HG03439 (cell line): ENCODE measurements at regions not wholly inside any gene's neighbourhood (a gene's known extent, or its start where the extent isn't known, plus 50 kb on each side); places are given as distances from the start of the nearest gene placed in this dataset.
"Not testable (repeated sequence)": the region's sequence is repeated elsewhere in the genome, so short reads cannot be mapped to it uniquely, and the experiment has no call there.

Experiments used
- ATAC-seq: cut with Tn5 transposase; IDR thresholded peaks from one replicate; pipeline ENCODE4 v1.9.1; 2021; ENCODE audit warnings: mild to moderate bottlenecking, moderate library complexity; ENCODE audit not compliant: unreplicated experiment

DNA sequence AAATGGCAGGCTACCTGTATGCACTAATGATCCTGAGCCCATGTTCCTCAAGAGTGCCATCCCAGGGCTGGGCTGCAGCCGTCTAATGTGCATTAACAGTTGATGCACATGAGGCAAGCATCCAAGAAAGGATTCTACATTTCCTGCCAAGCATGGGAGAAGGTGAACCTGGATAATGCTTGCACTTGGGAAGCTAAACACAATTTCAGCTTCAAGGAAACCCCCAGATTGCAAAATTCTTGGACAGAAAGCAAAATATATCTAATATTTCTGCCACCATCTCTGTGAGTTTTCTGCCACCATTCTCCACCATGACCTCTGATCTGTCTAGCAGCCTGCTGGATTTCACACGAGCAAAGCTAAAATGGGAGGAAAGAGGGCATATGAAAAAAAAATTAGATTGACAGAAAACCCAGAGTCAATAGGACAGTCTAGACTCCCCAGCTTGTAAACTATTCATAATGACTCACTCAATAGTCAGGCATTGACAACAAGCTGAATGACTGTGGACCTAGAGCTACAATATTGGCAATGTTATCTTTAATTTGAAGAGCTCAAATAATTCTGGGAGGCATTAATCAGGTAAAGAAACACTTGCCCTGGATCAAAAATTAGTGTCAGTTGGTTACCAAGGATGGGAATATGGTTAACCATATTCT, 91.9 kb upstream of the BCL2L14 start:
- no peak for ATAC-seq

GRCh38 chr12:11980115-11980514, 90.6 kb upstream of the BCL2L14 start:
- ATAC-seq: no peak

DNA sequence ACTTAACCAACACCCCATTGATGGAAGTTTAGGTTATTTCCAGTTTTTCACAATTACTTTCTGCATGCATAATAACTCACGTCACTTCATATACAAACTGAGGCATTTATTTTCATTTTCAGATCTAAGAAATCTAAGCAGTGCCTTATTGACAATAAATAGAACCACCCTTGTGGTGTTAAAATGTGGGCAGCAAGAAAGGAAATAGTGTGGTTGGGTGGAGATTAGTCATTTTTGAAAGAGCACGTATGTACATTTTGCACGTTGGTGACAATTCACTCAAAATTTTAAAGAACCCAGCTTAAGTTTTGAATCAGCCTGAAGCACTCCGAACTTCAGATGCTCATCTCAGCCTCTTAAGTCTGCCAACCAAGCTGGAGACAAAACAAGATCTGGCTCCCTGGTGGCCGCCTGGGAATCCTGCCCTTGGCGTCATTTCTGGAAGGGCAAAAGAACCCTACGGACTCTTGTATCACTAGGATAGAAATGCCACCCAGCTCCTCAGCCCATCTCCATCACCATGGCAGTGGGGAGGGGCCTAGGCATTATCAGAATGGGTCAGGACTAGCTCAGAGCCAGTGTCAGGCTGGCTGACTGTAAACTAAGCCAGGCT, 89.5 kb upstream of the BCL2L14 start:
- ATAC-seq: peak; percentile 89

DNA sequence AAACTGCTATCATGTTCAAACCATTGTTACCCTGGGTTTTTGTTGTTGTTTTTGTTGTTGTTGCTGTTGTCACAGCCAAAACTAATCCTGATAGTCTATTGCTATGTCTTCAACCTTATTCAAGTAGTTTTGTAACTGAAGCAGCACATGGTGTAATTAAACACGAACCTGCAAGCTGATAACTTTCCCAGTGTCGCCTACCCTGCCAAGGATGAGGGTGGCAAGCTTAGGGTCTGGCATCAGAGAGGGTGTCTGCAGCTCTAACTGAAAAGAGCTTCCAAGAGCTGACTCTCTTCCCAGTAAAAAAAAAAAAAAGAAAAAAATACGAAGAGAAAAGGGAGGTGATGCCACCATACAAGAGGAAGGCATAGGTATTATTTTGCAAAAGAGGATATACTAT, 86.3 kb upstream of the BCL2L14 start:
- ATAC-seq: no peak

- ATAC-seq: no peak
Observed at GRCh38 chr12:11986165-11986564, 84.6 kb upstream of the BCL2L14 start.

DNA sequence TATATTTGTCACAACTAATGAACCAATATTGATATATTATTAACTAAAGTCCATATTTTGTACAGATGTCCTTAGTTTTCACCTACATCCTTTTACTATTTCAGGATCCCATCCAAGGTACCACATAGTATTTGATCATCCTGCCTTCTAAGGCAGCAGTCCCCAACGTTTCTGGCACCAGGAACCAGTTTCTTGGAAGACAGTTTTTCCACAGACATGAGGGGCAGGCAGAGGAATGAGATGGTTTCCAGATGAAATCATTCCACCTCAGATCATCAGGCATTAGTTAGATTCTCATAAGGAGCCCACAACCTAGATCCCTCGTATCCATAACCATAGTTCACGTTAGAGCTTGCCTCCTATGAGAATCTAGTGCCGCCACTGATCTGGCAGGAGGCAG, 82.8 kb upstream of the BCL2L14 start:
- no peak for ATAC-seq

GRCh38 chr12:11991604-11992003, 79.1 kb upstream of the BCL2L14 start:
- no peak for ATAC-seq

DNA sequence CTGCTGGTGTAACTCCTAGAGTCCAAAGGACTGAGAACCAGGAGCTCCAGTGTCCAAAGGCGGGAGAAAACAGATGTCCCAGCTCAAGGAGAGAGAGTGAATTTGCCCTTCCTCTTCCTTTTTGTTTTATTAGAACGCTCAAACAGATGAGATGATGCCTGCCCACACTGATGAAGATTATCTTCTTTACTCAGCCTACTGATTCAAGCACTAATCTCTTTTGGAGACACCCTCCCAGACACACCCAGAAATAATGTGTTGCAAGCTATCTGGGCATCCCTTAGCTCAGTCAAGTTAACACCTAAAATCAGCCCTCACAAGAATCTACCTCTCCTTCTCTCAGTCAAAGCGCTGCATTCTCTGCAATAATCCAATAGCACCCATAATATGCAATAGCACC, 78.2 kb upstream of the BCL2L14 start:
- no peak for ATAC-seq

DNA sequence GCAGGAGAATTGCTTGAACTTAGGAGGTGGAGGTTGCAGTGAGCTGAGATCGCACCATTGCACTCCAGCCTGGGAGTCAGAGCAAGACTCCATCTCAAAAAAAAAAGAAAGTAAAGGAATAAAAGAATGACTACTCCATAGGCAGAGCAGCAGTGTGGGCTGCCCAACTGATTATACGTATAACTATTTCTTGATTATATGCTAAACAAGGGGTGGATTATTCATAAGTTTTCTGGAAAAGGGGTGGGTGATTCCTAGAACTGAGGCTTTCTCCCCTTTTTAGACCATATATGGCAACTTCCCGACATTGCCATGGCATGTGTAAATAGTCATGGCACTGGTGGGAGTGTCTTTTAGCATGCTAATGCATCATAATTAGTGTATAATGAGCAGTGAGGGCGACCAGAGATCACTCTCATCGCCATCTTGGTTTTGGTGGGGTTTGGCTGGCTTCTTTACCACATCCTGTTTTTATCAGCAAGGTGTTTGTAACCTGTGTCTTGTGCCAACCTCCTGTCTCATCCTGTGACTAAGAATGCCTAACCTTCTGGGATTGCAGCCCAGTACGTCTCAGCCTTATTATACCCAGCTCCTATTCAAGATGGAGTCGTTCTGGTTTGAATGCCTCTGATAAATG, 72.3 kb upstream of the BCL2L14 start:
- ATAC-seq: not testable (repeated sequence)

- no peak for ATAC-seq
Observed at GRCh38 chr12:11998944-11999315, 71.8 kb upstream of the BCL2L14 start.

GRCh38 chr12:12003609-12004008, 67.1 kb upstream of the BCL2L14 start:
- ATAC-seq: no peak

GRCh38 chr12:12004524-12004923, 66.2 kb upstream of the BCL2L14 start:
- no peak for ATAC-seq

GRCh38 chr12:12007001-12007712, 63.6 kb upstream of the BCL2L14 start:
- no peak for ATAC-seq

GRCh38 chr12:12007713-12008231, 63.0 kb upstream of the BCL2L14 start:
- ATAC-seq: no peak

DNA sequence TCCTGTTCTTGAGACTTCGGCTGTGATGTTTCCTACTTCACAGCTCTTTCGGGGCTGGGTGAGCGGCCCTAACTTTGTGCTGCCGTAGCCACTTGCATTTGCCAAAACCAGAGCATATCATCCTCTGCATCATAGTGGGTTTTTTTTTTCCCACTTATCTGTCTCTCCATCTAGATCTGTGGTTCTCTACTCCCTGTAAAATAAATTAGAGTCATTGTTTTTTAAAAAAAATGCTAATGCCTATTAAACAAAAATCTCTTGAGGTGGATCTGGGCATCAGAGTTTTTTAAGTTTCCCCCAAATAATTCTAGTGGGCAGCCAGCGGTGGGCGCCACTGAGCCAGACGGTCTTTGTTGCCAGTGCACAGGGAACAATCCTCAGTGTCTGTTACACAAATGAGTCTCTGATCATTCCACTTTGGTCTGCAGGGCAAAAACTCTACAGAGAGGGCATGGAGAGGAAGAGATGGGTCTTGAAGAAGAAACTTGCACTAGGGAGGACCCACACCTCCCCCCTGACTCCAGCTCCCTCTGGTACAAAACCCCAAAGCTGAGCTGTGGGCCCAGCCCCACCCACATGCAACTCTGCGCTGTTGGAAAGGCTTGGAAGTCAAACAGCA, 62.4 kb upstream of the BCL2L14 start:
- no peak for ATAC-seq

- peak; percentile 47 for ATAC-seq
Observed at GRCh38 chr12:12008931-12009611, 61.7 kb upstream of the BCL2L14 start.

DNA sequence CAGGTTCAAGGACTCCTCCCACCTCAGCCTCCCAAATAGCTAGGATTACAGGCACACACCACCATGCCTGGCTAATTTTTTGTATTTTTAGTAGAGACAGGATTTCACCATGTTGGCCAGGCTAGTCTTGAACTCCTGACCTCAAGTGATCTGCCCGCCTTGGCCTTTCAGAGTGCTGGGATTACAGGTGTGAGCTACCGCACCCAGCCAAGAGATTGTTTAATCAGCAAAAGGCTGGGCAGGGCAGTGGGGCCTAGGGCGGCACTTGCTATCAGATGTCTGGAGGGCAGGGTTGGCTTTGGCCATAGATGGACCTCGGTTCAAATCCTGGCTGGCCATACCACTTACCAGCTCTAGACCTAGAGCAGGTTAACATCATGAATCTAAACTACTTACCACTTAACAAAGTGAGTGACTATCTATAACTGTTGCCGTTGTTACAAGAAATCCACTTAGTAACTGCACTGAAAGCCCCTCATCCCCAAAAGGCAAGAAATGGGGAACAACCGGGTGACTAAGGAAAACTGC, 60.9 kb upstream of the BCL2L14 start:
- ATAC-seq: peak; percentile 2

DNA sequence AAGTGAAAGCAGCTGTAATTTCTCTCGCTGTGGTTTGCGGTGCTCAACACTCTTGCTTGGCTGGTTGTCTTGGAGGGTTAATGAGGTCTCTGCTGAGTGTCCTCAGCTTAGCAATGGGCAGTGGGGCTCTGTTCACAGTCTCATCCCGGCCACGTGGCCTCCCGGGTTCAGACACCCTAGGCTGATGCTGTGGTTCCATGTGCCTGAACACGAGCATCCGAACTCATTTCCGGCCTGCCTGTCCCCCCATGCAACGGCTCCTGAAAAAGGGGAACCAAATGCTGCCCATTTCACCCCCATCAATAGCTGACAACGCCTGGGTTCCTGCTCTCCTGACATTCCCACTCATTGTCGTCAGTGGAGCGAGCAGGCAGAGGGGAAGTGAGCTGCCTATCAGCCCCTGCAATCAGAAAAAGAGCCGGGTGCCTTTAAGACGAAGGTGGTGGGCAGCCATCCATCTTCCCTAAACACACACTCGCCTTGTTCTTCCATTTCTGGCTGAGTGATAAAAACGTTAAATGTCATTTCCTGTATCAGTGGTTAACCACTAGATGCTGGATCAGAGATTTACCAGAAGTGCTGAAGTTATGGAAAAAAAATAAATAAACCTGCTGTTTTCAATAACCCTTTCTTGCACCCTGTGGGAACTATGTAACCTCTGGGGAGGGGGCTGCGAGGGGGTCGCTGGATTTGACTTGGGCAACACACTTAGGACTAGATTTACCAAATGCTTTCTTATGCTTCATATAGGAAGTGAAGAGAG, 60.3 kb upstream of the BCL2L14 start:
- peak; percentile 43 for ATAC-seq

GRCh38 chr12:12011880-12012260, 58.9 kb upstream of the BCL2L14 start:
- ATAC-seq: no peak
